GM23248 (cell line): ENCODE measurements at regions not wholly inside any gene's neighbourhood (a gene's known extent, or its start where the extent isn't known, plus 50 kb on each side); places are given as distances from the start of the nearest gene placed in this dataset.

Experiments
- EZH2 ChIP-seq: fragments of 200-600 bp; sonication (generic); IDR thresholded peaks from 2 replicates; pipeline ENCODE4 v1.6.1; 2018; ENCODE audit warnings: antibody characterized with exemption, mild to moderate bottlenecking; ENCODE audit not compliant: insufficient read depth, poor library complexity, severe bottlenecking
- EZH2phosphoT487 ChIP-seq: fragments of 200-600 bp; sonication (generic); IDR thresholded peaks from 2 replicates; pipeline ENCODE4 v1.6.1; 2018; ENCODE audit warnings: antibody characterized with exemption, moderate library complexity, mild to moderate bottlenecking, low read depth; ENCODE audit not compliant: insufficient read depth

- TF ChIP-seq EZH2 (no peak), EZH2phosphoT487 (no peak)
These were observed 521.9 kb upstream of the RGS18 start for GRCh38 chr1:191636345-191636744.
